Activated CD8-positive, alpha-beta memory T cell treated with anti-CD3 and anti-CD28 coated beads for 24 hours (primary cell): ENCODE measurements at regions not wholly inside any gene's neighbourhood (a gene's known extent, or its start where the extent isn't known, plus 50 kb on each side); places are given as distances from the start of the nearest gene placed in this dataset.
A peak's percentile ranks its signal among the peaks of the same experiment; 100 is the strongest.

Experiments
- DNase-seq: peaks from one replicate; pipeline ENCODE4 v3.0.0-alpha.2; 2020

GRCh38 chr7:45235905-45236304 lies 78.3 kb downstream of the RAMP3 start:
- no peak for DNase-seq

GRCh38 chr7:45236666-45237065 lies 79.1 kb downstream of the RAMP3 start:
- DNase-seq = no peak

- DNase-seq = no peak
Observed at GRCh38 chr7:45237788-45238461, 80.3 kb downstream of the RAMP3 start.

- no peak for DNase-seq
Observed at GRCh38 chr7:45238806-45239205, 81.2 kb downstream of the RAMP3 start.

- no peak for DNase-seq
Observed at GRCh38 chr7:45239486-45239885, 81.9 kb downstream of the RAMP3 start.

- no peak for DNase-seq
Observed at GRCh38 chr7:45240273-45240771, 82.7 kb downstream of the RAMP3 start.

GRCh38 chr7:45240926-45241325 lies 83.3 kb downstream of the RAMP3 start:
- DNase-seq = no peak

GRCh38 chr7:45241339-45242109 lies 83.9 kb downstream of the RAMP3 start:
- DNase-seq = no peak

GRCh38 chr7:45242261-45242660 lies 84.7 kb downstream of the RAMP3 start:
- no peak for DNase-seq

GRCh38 chr7:45242698-45243097 lies 85.1 kb downstream of the RAMP3 start:
- DNase-seq = no peak

- no peak for DNase-seq
Observed at GRCh38 chr7:45244981-45245380, 87.4 kb downstream of the RAMP3 start.

- DNase-seq = no peak
Observed at GRCh38 chr7:45246339-45246738, 88.7 kb downstream of the RAMP3 start.

GRCh38 chr7:45252248-45252647 lies 94.7 kb downstream of the RAMP3 start:
- no peak for DNase-seq

GRCh38 chr7:45252857-45253256 lies 95.3 kb downstream of the RAMP3 start:
- DNase-seq = no peak

GRCh38 chr7:45253368-45253767 lies 95.8 kb downstream of the RAMP3 start:
- DNase-seq = no peak

- DNase-seq = no peak
Observed at GRCh38 chr7:45255187-45255586, 97.6 kb downstream of the RAMP3 start.

GRCh38 chr7:45256309-45256708 lies 98.7 kb downstream of the RAMP3 start:
- DNase-seq = no peak

- DNase-seq = no peak
Observed at GRCh38 chr7:45256775-45257174, 99.2 kb downstream of the RAMP3 start.

GRCh38 chr7:45257284-45257683 lies 99.7 kb downstream of the RAMP3 start:
- DNase-seq = no peak

- no peak for DNase-seq
Observed at GRCh38 chr7:45258533-45259226, 101.1 kb downstream of the RAMP3 start.

- no peak for DNase-seq
Observed at GRCh38 chr7:45259227-45259596, 101.6 kb downstream of the RAMP3 start.

GRCh38 chr7:45259966-45260646 lies 102.5 kb downstream of the RAMP3 start:
- peak; percentile 94 for DNase-seq

- DNase-seq = no peak
Observed at GRCh38 chr7:45267262-45267661, 109.7 kb downstream of the RAMP3 start.
